ENCODE measurements at regions not wholly inside any gene's neighbourhood (a gene's known extent, or its start where the extent isn't known, plus 50 kb on each side); places are given as distances from the start of the nearest gene placed in this dataset.

DNA sequence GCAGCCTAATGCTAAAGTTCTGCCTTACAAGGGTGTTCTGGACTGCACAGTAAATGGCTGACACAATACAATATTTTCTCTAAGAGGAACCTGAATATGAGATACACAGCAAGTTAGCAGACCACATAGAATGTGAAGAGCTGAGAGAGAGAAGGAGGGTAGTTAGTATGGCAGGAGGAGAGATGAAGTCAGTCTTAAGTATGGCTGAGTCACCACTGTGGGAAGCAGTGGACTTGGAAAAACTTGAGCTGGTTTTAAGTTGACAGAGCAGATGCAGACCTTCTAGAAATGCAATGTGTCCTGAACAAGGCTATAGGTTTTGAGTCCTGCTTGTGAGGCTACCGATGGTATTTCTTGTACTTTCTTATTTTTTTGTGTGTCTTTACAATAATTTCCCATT, 172.5 kb downstream of the SH2D1A start:
- DNase-seq (ENCODE audit: low read depth in 1 of 2, low spot score in 1 of 2) = no peak
- no peaks in the 10 kb centered on the region for H3K27me3 ChIP-seq (ENCODE audit: insufficient read depth, poor library complexity, severe bottlenecking)
- H3K27ac ChIP-seq (replicated peaks) = no peak overlapping the region
- H3K4me3 ChIP-seq (replicated peaks; ENCODE audit: insufficient read depth, low read length) = no peak overlapping the region
- TF ChIP-seq SPI1 (IDR thresholded peaks at IDR 0.05; ENCODE audit: borderline replicate concordance, low read depth) (no peak), POLR2AphosphoS5 (IDR thresholded peaks at IDR 0.05; ENCODE audit: low read depth) (no peak), CTCF (IDR thresholded peaks at IDR 0.05; ENCODE audit: insufficient read depth, low read length) (no peak), GABPA (IDR thresholded peaks at IDR 0.05; ENCODE audit: low read depth) (no peak)
- TF ChIP-seq, protein P1, sequence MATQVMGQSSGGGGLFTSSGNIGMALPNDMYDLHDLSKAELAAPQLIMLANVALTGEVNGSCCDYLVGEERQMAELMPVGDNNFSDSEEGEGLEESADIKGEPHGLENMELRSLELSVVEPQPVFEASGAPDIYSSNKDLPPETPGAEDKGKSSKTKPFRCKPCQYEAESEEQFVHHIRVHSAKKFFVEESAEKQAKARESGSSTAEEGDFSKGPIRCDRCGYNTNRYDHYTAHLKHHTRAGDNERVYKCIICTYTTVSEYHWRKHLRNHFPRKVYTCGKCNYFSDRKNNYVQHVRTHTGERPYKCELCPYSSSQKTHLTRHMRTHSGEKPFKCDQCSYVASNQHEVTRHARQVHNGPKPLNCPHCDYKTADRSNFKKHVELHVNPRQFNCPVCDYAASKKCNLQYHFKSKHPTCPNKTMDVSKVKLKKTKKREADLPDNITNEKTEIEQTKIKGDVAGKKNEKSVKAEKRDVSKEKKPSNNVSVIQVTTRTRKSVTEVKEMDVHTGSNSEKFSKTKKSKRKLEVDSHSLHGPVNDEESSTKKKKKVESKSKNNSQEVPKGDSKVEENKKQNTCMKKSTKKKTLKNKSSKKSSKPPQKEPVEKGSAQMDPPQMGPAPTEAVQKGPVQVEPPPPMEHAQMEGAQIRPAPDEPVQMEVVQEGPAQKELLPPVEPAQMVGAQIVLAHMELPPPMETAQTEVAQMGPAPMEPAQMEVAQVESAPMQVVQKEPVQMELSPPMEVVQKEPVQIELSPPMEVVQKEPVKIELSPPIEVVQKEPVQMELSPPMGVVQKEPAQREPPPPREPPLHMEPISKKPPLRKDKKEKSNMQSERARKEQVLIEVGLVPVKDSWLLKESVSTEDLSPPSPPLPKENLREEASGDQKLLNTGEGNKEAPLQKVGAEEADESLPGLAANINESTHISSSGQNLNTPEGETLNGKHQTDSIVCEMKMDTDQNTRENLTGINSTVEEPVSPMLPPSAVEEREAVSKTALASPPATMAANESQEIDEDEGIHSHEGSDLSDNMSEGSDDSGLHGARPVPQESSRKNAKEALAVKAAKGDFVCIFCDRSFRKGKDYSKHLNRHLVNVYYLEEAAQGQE (IDR thresholded peaks at IDR 0.05; ENCODE audit: insufficient replicate concordance, low read depth) = no peak

GRCh38 chrX:124524852-124525251, 178.5 kb downstream of the SH2D1A start:
- TF ChIP-seq POLR2AphosphoS5 (IDR thresholded peaks at IDR 0.05; ENCODE audit: low read depth) (no peak), GABPA (IDR thresholded peaks at IDR 0.05; ENCODE audit: low read depth) (no peak), SPI1 (IDR thresholded peaks at IDR 0.05; ENCODE audit: borderline replicate concordance, low read depth) (no peak), CTCF (IDR thresholded peaks at IDR 0.05; ENCODE audit: insufficient read depth, low read length) (no peak)
- TF ChIP-seq, protein P1 (IDR thresholded peaks at IDR 0.05; ENCODE audit: insufficient replicate concordance, low read depth) = no peak

DNA sequence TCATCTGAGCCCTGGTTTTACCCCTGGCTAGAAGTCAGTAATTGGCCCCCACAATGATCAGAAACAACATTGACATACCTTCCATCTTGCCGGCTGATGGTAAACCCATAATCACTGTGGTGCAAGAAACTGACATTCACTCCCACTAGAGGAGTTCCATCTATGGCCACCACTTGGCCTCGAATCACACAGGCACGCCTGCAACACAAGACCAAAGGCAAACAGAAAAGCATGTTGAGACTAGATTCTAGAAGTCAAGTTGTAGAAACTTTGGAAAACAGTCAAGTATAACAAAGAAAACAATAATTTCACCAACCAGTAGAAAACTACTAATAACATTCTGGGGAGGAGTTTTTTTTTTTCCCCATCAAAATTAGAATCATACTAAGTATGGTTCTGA, 183.4 kb downstream of the SH2D1A start:
- Histone ChIP-seq H3K4me3 (replicated peaks; ENCODE audit: insufficient read depth, low read length) (no peak overlapping the region), H3K27ac (replicated peaks) (no peak overlapping the region), H3K27me3 (ENCODE audit: insufficient read depth, poor library complexity, severe bottlenecking) (no peaks in the 10 kb centered on the region)
- TF ChIP-seq, protein P1 (IDR thresholded peaks at IDR 0.05; ENCODE audit: insufficient replicate concordance, low read depth) = no peak
- TF ChIP-seq POLR2AphosphoS5 (IDR thresholded peaks at IDR 0.05; ENCODE audit: low read depth) (no peak), GABPA (IDR thresholded peaks at IDR 0.05; ENCODE audit: low read depth) (no peak), CTCF (IDR thresholded peaks at IDR 0.05; ENCODE audit: insufficient read depth, low read length) (no peak), SPI1 (IDR thresholded peaks at IDR 0.05; ENCODE audit: borderline replicate concordance, low read depth) (no peak)
- no peak for DNase-seq (ENCODE audit: low read depth in 1 of 2, low spot score in 1 of 2)

More at GRCh38 chrX:124524852-124525251, 178.5 kb downstream of the SH2D1A start:
- Histone ChIP-seq H3K4me3 (replicated peaks; ENCODE audit: insufficient read depth, low read length) (no peak overlapping the region), H3K27me3 (ENCODE audit: insufficient read depth, poor library complexity, severe bottlenecking) (no peaks in the 10 kb centered on the region), H3K27ac (replicated peaks) (no peak overlapping the region)
- no peak for DNase-seq (ENCODE audit: low read depth in 1 of 2, low spot score in 1 of 2)

Data from HL-60 (cell line).